ENCODE measurements at regions not wholly inside any gene's neighbourhood (a gene's known extent, or its start where the extent isn't known, plus 50 kb on each side); places are given as distances from the start of the nearest gene placed in this dataset.

DNA sequence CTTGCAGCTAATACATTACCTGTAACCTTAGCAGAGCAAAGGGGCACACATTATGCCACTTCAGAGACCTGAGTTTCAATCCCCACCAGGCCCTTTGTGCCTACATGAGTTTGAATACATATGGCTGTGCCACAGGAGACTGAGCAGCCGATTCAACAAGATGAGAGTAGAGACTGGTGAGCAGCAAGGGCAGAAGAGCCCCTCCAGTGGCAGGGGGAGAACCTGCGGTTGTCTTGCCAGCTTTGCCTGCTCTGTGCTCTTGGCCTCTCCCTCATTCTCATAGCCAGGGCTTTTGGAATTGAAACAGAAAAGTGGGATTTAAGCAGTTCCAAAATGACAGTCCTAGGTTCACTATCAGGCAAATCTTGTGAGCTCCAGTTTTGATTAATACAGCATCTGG is 52.3 kb upstream of the CLNK start:
- no peak for DNase-seq (ENCODE audit: low read depth)
- TF ChIP-seq, protein P1, sequence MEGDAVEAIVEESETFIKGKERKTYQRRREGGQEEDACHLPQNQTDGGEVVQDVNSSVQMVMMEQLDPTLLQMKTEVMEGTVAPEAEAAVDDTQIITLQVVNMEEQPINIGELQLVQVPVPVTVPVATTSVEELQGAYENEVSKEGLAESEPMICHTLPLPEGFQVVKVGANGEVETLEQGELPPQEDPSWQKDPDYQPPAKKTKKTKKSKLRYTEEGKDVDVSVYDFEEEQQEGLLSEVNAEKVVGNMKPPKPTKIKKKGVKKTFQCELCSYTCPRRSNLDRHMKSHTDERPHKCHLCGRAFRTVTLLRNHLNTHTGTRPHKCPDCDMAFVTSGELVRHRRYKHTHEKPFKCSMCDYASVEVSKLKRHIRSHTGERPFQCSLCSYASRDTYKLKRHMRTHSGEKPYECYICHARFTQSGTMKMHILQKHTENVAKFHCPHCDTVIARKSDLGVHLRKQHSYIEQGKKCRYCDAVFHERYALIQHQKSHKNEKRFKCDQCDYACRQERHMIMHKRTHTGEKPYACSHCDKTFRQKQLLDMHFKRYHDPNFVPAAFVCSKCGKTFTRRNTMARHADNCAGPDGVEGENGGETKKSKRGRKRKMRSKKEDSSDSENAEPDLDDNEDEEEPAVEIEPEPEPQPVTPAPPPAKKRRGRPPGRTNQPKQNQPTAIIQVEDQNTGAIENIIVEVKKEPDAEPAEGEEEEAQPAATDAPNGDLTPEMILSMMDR (IDR thresholded peaks at IDR 0.05; ENCODE audit: control insufficient read depth, extremely low read depth, insufficient read depth), result no peak
- no peak overlapping the region for H3K4me3 ChIP-seq (ENCODE audit: low read depth, low read length)

DNA sequence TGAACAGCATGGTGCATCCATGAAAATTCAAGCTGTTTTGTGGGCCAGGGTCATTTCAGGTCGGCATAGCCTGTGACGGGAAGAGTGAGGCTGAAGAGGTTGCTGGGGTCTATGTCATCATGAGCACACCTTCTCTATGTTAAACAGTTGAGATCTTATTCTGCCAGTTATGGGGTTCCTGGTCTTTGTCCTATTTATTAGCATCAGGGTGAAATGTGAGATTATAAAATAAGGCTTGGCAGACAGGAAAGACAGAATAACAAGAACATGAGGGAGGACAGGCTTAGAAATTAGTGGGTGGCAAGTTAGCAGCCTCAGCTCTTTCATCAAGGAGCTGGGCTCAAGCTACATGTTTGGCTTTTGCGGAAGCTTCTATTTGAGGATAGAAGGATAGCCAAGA is 51.7 kb upstream of the CLNK start:
- TF ChIP-seq, protein P1 (IDR thresholded peaks at IDR 0.05; ENCODE audit: control insufficient read depth, extremely low read depth, insufficient read depth), result no peak
- H3K4me3 ChIP-seq (ENCODE audit: low read depth, low read length), result no peak overlapping the region
- no peak for DNase-seq (ENCODE audit: low read depth)

DNA sequence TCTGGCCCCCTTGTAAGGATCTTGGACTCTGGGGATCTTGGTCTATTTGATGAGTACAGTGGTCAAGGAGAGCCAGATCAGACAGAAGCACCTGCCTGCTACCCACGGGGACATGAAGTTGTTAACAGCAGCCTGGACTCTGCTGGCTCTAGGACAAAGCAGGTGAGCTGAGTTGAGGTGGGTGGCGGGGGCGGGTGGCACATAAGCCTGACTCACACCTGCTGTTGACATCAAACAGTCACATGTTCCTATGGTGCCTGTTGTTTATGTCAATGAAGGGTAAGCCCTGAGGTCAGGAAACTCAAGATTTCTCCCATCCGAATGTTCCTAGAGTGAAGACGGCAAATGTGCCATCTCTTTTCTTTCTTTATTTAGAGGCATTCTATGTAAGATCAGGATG is 50.1 kb upstream of the CLNK start:
- TF ChIP-seq, protein P1 (IDR thresholded peaks at IDR 0.05; ENCODE audit: control insufficient read depth, extremely low read depth, insufficient read depth), result no peak
- no peak overlapping the region for H3K4me3 ChIP-seq (ENCODE audit: low read depth, low read length)
- DNase-seq (ENCODE audit: low read depth), result no peak

Data from LNCaP clone FGC (cell line).